Fibroblast of mammary gland (primary cell): ENCODE measurements at regions not wholly inside any gene's neighbourhood (a gene's known extent, or its start where the extent isn't known, plus 50 kb on each side); places are given as distances from the start of the nearest gene placed in this dataset.

Source experiments
- DNase-seq: peaks from one replicate; pipeline ENCODE4 v3.0.0-alpha.2; 2010; ENCODE audit warnings: low read depth
- H3K4me3 ChIP-seq: 2 replicates; pipeline ENCODE4 v1.5.1; 2011; ENCODE audit warnings: low read depth, mild to moderate bottlenecking, low read length, moderate library complexity; ENCODE audit not compliant: control insufficient read depth
- TF ChIP-seq, protein P1 (sequence below): conservative IDR thresholded peaks from 2 replicates; pipeline ENCODE4 v1.5.1; 2011; ENCODE audit warnings: low read depth, low read length, inconsistent platforms; ENCODE audit not compliant: control insufficient read depth, insufficient read depth

GRCh38 chr9:81373294-81373693 is 316.1 kb downstream of the TLE1 start:
- TF ChIP-seq, protein P1, sequence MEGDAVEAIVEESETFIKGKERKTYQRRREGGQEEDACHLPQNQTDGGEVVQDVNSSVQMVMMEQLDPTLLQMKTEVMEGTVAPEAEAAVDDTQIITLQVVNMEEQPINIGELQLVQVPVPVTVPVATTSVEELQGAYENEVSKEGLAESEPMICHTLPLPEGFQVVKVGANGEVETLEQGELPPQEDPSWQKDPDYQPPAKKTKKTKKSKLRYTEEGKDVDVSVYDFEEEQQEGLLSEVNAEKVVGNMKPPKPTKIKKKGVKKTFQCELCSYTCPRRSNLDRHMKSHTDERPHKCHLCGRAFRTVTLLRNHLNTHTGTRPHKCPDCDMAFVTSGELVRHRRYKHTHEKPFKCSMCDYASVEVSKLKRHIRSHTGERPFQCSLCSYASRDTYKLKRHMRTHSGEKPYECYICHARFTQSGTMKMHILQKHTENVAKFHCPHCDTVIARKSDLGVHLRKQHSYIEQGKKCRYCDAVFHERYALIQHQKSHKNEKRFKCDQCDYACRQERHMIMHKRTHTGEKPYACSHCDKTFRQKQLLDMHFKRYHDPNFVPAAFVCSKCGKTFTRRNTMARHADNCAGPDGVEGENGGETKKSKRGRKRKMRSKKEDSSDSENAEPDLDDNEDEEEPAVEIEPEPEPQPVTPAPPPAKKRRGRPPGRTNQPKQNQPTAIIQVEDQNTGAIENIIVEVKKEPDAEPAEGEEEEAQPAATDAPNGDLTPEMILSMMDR: no peak
- H3K4me3 ChIP-seq: no peak overlapping the region
- DNase-seq: no peak

DNA sequence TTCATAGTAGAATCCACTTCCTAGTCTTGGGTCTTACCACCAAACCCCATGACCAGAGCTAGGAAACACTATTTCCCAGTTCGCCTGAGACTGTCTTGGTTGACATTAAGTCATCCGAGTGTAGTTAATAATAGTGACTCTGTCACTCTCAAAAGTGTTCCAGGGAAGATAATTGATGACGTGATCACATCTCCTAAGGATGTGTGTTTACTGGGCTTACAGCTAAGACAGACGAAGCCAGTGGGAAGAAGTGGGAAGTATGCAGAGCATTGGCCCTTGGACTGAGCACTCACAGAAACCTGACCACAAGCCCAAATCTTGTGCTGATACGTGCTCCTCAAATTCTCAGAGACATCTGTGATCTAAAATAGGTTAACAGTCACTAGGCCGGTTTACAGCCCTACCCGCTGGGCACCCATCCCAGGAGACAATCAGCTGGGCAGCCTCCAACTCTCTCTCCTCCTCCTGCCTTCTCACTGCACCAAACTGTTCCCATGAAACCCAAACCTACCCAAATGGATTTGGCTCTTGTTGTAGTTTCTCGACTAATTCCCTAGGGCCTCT is 316.6 kb downstream of the TLE1 start:
- H3K4me3 ChIP-seq: no peak overlapping the region
- DNase-seq: peak; percentile 55
- TF ChIP-seq, protein P1: no peak

- H3K4me3 ChIP-seq: no peak overlapping the region
- TF ChIP-seq, protein P1: no peak
- no peak for DNase-seq
Measured at GRCh38 chr9:81371824-81372223, 317.5 kb downstream of the TLE1 start.

DNA sequence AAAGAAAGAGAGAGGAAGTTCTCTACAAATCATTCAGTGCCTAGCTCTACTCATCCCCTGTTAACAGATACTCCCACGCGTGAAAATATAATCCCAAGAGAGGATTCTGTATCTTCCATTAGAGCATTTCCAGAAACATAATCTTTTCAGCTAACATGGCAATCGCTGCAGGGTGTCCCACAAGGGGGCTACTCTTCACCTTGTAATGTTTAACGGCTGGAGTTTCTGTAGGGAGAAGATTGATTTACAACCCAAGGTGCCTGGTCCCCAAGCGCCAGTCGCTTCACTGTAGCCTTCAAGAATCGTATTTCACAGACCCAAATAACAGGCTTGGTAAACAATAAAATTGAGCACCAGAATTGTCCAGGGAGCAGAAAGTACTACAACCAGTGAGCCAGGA is 318.7 kb downstream of the TLE1 start:
- no peak for DNase-seq
- H3K4me3 ChIP-seq: no peak overlapping the region
- TF ChIP-seq, protein P1: no peak

GRCh38 chr9:81370096-81370495 is 319.3 kb downstream of the TLE1 start:
- TF ChIP-seq, protein P1: no peak
- no peak for DNase-seq
- no peak overlapping the region for H3K4me3 ChIP-seq

GRCh38 chr9:81369121-81369520 is 320.2 kb downstream of the TLE1 start:
- TF ChIP-seq, protein P1: no peak
- no peak overlapping the region for H3K4me3 ChIP-seq
- no peak for DNase-seq
